WERI-Rb-1 (cell line): ENCODE measurements at regions not wholly inside any gene's neighbourhood (a gene's known extent, or its start where the extent isn't known, plus 50 kb on each side); places are given as distances from the start of the nearest gene placed in this dataset.

Experiments
- DNase-seq: peaks from one replicate; pipeline ENCODE4 v3.0.0-alpha.2; 2020
- H3K27ac ChIP-seq: fragments of 250-450 bp; sonication (Bioruptor Pico); 2 replicates; pipeline ENCODE4 v1.5.1; 2020; ENCODE audit warnings: mild to moderate bottlenecking, moderate library complexity
- H3K27me3 ChIP-seq: fragments of 250-450 bp; sonication (Bioruptor Pico); 2 replicates; pipeline ENCODE4 v1.5.1; 2021; ENCODE audit warnings: mild to moderate bottlenecking, low read depth, moderate library complexity; ENCODE audit not compliant: insufficient read depth, severe bottlenecking
- H3K36me3 ChIP-seq: fragments of 250-450 bp; sonication (Bioruptor Pico); 2 replicates; pipeline ENCODE4 v1.5.1; 2020; ENCODE audit warnings: mild to moderate bottlenecking, moderate library complexity
- H3K4me3 ChIP-seq: 2 replicates; pipeline ENCODE4 v1.5.1; 2011; ENCODE audit warnings: low read depth, mild to moderate bottlenecking, control low read depth, low read length
- H3K9me3 ChIP-seq: fragments of 250-450 bp; sonication (Bioruptor Pico); 2 replicates; pipeline ENCODE4 v1.5.1; 2021; ENCODE audit warnings: mild to moderate bottlenecking, moderate library complexity; ENCODE audit not compliant: severe bottlenecking
- CTCF ChIP-seq: IDR thresholded peaks from 2 replicates; pipeline ENCODE4 v1.5.1; 2011; ENCODE audit warnings: low read depth, mild to moderate bottlenecking, control low read depth, inconsistent platforms, low read length

- TF ChIP-seq CTCF, result no peak
- Histone ChIP-seq H3K9me3 (no peaks in the 10 kb centered on the region), H3K27me3 (no peaks in the 10 kb centered on the region), H3K36me3 (no peaks in the 10 kb centered on the region), H3K27ac (no peak overlapping the region), H3K4me3 (no peak overlapping the region)
- no peak for DNase-seq
Observed at GRCh38 chr6:167590193-167590592, 236.5 kb upstream of the AFDN start.
